ENCODE measurements at regions not wholly inside any gene's neighbourhood (a gene's known extent, or its start where the extent isn't known, plus 50 kb on each side); places are given as distances from the start of the nearest gene placed in this dataset.

GRCh38 chr12:34294671-34295365 lies 272.5 kb downstream of the ALG10 start:
- Histone ChIP-seq H3K9ac (no peak overlapping the region), H3K9me3 (ENCODE audit: low read depth) (no peaks in the 10 kb centered on the region), H3K4me1 (no peaks in the 10 kb centered on the region), H2AFZ (replicated peaks) (no peak overlapping the region), H3K4me2 (no peak overlapping the region), H4K20me1 (ENCODE audit: low read depth) (no peaks in the 10 kb centered on the region), H3K27me3 (no peaks in the 10 kb centered on the region), H3K27ac (no peak overlapping the region), H3K79me2 (ENCODE audit: low read depth) (no peaks in the 10 kb centered on the region), H3K36me3 (no peaks in the 10 kb centered on the region), H3K4me3 (no peak overlapping the region), H3F3A (ENCODE audit: low read depth) (no peaks in the 10 kb centered on the region)
- Mint-ChIP-seq H3K4me1 (no peaks in the 10 kb centered on the region), H3K9me3 (peaks cover 93% of the 10 kb centered on the region), H3K36me3 (no peaks in the 10 kb centered on the region), H3K4me3 (no peak overlapping the region), H3K27me3 (ENCODE audit: insufficient read depth, low read depth) (peaks cover 7% of the 10 kb centered on the region), H3K27ac (no peak overlapping the region)
- DNase-seq (ENCODE audit: low spot score) = no peak
- TF ChIP-seq CTCF (IDR thresholded peaks at IDR 0.05) (no peak), EZH2 (IDR thresholded peaks at IDR 0.05) (no peak), EZH2phosphoT487 (IDR thresholded peaks at IDR 0.05) (no peak)

DNA sequence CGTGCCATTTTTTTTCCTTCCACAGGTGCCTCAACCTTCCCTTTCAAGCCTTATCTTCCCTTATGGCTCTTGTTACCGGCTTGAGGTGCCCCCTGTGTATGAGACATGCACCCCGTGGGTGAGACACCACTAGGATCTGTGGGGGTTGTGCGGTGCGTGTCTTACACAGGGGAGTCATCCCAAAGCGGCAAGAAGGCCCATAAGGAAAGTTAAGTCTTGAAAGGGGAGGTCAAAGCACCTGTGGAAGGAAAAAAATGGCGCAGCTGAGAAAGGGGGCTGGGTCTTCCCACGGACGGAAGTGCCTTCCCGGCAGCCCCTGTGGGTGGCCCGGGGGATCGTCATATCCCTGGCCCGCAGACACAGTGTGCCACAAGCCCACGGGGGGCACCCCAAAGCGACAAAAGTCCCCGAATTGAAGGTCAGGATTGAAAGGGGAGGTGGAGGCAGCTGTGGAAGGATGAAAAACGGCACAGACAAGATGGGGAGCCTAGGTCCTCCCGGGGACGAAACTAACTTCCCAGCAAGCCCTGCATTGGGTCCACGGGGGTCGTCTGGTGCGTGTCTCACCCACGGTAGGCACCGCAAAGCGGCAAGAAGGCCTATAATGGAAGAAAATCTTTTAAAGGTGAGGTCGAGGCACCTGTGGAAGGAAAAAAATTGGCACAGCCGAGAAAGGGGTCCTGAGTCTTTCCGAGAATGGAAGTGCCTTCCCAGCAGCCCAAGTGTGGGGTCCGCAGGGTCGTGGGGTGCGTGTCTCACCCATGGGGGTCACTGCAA lies 273.3 kb downstream of the ALG10 start:
- Mint-ChIP-seq H3K9me3 (peaks cover 93% of the 10 kb centered on the region), H3K27me3 (ENCODE audit: insufficient read depth, low read depth) (peaks cover 7% of the 10 kb centered on the region), H3K4me3 (no peak overlapping the region), H3K4me1 (no peaks in the 10 kb centered on the region), H3K36me3 (no peaks in the 10 kb centered on the region), H3K27ac (no peak overlapping the region)
- H3K4me2 ChIP-seq = no peak overlapping the region
- no peaks in the 10 kb centered on the region for H4K20me1 ChIP-seq (ENCODE audit: low read depth)
- no peak overlapping the region for H2AFZ ChIP-seq (replicated peaks)
- H3K4me1 ChIP-seq = no peaks in the 10 kb centered on the region
- H3K27ac ChIP-seq = no peak overlapping the region
- no peaks in the 10 kb centered on the region for H3K27me3 ChIP-seq
- TF ChIP-seq CTCF (IDR thresholded peaks at IDR 0.05) (no peak), EZH2 (IDR thresholded peaks at IDR 0.05) (no peak)
- H3K79me2 ChIP-seq (ENCODE audit: low read depth) = no peaks in the 10 kb centered on the region
- no peaks in the 10 kb centered on the region for H3K36me3 ChIP-seq
- no peaks in the 10 kb centered on the region for H3F3A ChIP-seq (ENCODE audit: low read depth)
- H3K9ac ChIP-seq = no peak overlapping the region
- H3K4me3 ChIP-seq = no peak overlapping the region
- no peak for DNase-seq (ENCODE audit: low spot score)
- no peaks in the 10 kb centered on the region for H3K9me3 ChIP-seq (ENCODE audit: low read depth)

DNA sequence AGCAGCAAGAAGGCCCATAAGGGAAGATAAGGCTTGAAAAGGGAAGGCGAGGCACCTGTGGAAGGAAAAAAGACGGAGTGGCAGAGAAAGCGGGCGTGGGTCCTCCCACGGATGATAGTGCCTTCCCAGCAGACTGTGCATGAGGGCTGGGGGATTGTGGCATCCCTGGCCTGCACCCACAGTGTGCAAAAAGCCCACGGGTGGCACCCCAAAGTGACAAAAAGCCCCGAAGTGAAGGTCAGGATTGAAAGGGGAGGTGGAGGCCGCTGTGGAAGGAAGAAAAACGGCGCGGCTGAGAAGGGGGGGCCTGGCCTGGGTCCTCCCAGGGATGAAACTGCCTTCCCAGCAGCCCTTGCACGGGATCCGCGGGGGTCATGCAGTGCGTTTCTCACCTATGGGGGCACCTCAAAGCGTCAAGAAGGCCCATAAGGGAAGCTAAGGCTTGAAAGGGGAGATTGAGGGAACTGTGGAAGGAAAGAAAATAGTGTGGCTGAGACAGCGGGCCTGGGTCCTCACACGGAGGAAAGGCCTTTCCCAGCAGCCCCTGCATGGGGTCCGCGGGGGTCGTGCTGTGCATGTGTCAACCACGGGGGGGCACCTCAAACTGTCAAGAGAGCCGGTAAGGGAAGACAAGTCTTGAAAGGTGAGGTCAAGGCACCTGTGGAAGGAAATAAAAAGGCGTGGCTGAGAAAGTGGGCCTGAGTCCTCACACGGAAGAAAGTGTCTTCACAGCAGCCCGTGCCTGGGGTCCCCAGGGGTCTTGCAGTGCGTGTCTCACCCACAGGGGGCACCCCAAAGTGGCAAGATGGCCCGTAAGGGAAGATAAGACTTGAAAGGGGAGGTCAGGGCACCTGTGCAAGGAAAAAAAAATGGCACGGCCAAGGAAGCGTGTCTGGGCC lies 274.1 kb downstream of the ALG10 start:
- peaks cover 7% of the 10 kb centered on the region for H3K27me3 Mint-ChIP-seq (ENCODE audit: insufficient read depth, low read depth)
- H3F3A ChIP-seq (ENCODE audit: low read depth) = no peaks in the 10 kb centered on the region
- H3K27me3 ChIP-seq = no peaks in the 10 kb centered on the region
- no peak overlapping the region for H3K27ac ChIP-seq
- no peaks in the 10 kb centered on the region for H3K9me3 ChIP-seq (ENCODE audit: low read depth)
- no peaks in the 10 kb centered on the region for H3K36me3 Mint-ChIP-seq
- H3K79me2 ChIP-seq (ENCODE audit: low read depth) = no peaks in the 10 kb centered on the region
- H2AFZ ChIP-seq (replicated peaks) = no peak overlapping the region
- no peaks in the 10 kb centered on the region for H4K20me1 ChIP-seq (ENCODE audit: low read depth)
- TF ChIP-seq CTCF (IDR thresholded peaks at IDR 0.05) (no peak), EZH2 (IDR thresholded peaks at IDR 0.05) (no peak), EZH2phosphoT487 (IDR thresholded peaks at IDR 0.05) (no peak)
- H3K9ac ChIP-seq = no peak overlapping the region
- no peaks in the 10 kb centered on the region for H3K4me1 ChIP-seq
- H3K36me3 ChIP-seq = no peaks in the 10 kb centered on the region
- no peak overlapping the region for H3K4me3 Mint-ChIP-seq
- H3K4me3 ChIP-seq = no peak overlapping the region
- H3K27ac Mint-ChIP-seq = no peak overlapping the region
- DNase-seq (ENCODE audit: low spot score) = no peak
- H3K4me2 ChIP-seq = no peak overlapping the region
- H3K9me3 Mint-ChIP-seq = peaks cover 92% of the 10 kb centered on the region
- H3K4me1 Mint-ChIP-seq = no peaks in the 10 kb centered on the region
